A172 (cell line): ENCODE measurements at regions not wholly inside any gene's neighbourhood (a gene's known extent, or its start where the extent isn't known, plus 50 kb on each side); places are given as distances from the start of the nearest gene placed in this dataset.
"Not testable (repeated sequence)": the region's sequence is repeated elsewhere in the genome, so short reads cannot be mapped to it uniquely, and the experiment has no call there.

Experiments
- DNase-seq: peaks from one replicate; pipeline ENCODE4 v3.0.0-alpha.2; 2015; ENCODE audit warnings: low spot score

GRCh38 chr17:33562792-33563191 lies 269.7 kb upstream of the ASIC2 start:
- DNase-seq = no peak

GRCh38 chr17:33564146-33564545 lies 271.1 kb upstream of the ASIC2 start:
- DNase-seq = no peak

DNA sequence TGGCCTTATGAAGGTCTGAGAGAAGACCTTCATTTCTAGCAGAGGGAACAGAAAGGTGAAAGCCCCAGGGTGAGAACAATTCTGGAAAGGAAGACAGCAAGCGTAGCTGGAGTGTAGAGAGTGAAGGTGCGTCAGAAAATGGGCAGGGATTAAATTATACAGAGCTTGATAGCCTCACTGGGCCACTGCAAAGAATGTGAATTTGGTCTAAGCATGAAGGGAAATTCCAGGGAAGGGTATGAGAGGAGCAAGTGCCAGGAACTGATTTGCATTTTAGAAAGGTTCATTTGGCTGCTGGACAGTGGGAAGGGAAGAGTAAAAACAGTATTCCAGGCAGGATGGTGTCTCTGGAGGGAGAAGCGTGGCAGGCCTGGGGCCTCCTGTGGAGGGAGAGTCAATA lies 274.1 kb upstream of the ASIC2 start:
- no peak for DNase-seq

DNA sequence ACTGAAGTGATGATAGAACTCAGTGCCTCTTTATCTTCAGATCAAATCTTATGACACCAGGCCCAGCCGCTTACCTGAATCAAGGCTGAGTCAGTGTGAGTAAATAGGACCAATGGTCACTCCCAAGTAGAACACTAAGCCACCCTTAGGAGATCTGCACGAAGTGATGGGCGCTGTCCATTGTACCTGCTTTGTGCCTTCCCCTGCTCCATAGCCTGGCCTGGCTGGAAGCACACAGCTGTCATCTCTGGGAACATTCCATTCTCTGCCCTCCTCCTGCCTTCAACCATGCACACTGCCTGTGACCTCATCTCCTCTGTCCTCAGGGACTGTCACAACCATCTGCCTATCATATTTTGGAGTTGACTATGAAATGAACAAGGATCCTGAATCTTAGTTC lies 279.5 kb upstream of the ASIC2 start:
- no peak for DNase-seq

- DNase-seq = no peak
These were observed 281.9 kb upstream of the ASIC2 start for GRCh38 chr17:33574942-33575445.

- not testable (repeated sequence) for DNase-seq
These were observed 286.6 kb upstream of the ASIC2 start for GRCh38 chr17:33579740-33580139.

- DNase-seq = no peak
These were observed 287.1 kb upstream of the ASIC2 start for GRCh38 chr17:33580215-33580614.

DNA sequence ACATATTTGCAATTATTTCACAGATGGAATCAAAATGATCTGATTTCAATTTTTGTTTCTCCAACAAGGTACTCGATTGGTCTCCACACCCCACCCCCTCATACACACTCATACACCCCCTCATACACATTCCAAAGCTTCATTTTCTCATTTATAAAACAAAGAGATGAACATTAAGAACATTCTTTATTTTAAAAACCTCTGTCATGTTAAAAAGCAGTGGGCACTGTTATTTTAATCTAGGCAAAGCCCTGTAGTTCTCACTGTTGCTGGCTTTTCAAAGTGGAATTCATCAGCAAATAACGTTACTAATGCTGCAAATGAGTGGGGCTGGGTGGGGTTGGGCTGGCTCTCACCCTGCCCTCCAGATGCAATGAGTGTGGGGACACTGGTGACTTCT lies 289.6 kb upstream of the ASIC2 start:
- DNase-seq = no peak

DNA sequence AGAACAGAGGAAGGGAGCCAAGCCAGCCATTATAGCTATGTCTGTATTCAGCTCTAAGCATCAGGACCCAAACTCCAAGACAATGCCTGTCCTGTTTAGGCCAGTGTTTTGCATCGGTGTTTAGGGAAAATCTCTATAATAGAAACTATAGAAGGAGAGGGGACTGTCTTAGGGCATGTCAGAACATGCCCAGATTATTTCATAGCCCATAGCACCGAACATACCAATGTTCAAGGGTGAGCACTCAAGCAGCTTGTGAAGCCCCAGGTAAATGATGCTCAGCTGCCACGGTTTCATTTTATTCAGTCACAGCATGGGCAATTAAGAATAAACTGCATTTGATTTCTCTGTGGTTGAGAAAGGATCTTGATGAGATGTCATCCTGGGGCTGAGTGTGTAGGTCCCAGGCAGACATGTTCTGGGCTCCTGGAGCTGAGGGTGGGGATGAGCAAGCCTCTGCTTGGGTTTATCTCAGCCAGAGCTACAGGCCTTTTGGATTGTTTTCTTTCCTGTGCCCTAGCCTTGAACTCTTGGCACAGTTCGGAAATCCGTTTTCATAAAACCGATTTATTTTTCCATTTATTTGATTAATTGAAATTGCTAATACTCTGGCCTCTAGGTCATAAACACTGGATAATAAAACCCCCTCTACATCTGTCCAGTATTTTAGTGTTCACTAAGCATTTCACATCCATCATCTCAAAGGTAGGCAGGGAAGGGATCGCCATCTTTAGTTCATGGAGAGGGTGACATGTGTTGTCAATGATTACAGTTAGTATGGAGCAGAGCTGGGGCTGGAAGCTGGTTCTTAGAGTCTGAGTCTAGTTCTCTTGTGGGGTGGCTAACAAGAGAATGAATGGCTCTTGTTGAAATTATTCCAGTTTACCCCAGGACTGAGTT lies 290.7 kb upstream of the ASIC2 start:
- no peak for DNase-seq

DNA sequence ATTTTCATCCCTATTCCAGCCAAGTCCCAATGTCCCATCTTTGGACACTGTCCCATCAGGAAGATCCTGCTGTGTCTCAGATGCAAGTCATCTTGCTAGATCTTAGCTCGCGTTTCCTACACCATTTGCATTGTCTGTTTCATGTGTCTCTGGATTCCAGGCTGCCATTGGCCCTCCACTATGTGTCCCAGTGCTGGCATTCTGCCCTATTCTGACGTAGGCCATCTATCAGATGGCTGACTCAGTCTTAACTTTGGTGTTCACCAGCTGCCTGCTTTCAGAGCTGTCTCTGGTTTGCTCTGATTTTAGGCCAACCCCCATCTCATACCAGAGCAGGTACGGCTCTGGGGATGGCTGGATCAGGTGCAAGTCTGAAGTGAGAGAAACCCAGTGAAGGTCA lies 300.9 kb upstream of the ASIC2 start:
- DNase-seq = no peak

DNA sequence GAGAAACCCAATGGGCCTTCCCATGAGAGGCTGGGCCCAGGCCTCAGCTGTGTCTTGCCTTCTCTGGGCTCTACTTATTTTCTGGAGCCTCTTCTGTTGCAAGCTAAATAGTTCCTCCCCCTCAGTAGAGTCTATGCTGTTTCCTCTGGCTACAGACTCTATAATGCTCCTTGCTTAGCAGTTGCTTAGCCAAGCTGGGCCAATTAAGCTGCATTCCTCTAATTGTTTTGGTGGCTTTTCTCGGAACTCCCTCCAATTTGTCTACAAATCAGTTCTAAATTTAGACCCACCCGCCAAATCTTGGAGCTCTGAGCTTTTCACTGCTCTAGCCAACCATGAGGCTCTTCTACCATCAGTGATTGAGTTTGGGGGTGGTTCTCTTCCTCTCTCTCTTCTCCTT lies 302.7 kb upstream of the ASIC2 start:
- DNase-seq = no peak

GRCh38 chr17:33596899-33597298 lies 303.8 kb upstream of the ASIC2 start:
- no peak for DNase-seq

DNA sequence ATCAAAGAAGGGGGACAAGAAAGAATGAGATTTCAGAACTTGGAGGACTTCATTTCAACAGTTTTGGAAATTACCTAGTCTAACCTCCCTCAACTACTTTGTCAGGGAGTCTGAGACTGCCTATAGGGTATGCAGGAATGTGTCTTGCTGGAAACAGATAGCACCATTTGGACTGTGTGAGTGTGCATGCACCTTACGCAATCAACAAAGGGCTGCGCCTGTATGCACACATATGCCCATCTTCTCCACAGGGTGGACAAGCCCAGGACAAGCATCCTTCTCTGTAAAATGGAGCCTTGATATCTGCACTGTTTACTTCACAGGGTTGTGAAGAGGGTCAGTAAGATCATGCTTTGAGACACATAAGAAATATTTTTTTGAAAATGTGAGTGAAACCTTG lies 305.7 kb upstream of the ASIC2 start:
- no peak for DNase-seq

GRCh38 chr17:33602981-33603380 lies 309.9 kb upstream of the ASIC2 start:
- no peak for DNase-seq

- DNase-seq = no peak
These were observed 310.7 kb upstream of the ASIC2 start for GRCh38 chr17:33603789-33604188.

DNA sequence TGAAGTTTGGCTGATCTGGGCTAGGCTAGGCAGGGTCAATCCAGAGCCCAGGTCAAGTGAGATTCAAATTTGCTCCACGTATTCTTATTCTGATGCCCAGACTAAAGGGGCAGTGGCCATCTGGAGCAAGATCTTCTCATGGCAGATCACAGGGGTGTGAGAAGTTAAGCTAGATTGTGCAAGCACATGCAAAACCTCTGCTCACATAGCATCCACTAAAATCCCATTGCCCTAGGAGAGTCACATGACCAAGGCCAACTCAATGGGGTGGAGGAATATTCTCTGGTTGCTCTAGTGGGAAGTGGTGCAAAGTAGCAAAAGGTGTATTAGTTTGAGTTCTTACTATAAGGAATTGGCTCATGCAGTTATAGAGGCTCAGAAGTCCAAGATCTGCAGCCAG lies 318.4 kb upstream of the ASIC2 start:
- DNase-seq = no peak

- no peak for DNase-seq
These were observed 322.8 kb upstream of the ASIC2 start for GRCh38 chr17:33615861-33616260.

GRCh38 chr17:33623841-33624240 lies 330.7 kb upstream of the ASIC2 start:
- DNase-seq = no peak

DNA sequence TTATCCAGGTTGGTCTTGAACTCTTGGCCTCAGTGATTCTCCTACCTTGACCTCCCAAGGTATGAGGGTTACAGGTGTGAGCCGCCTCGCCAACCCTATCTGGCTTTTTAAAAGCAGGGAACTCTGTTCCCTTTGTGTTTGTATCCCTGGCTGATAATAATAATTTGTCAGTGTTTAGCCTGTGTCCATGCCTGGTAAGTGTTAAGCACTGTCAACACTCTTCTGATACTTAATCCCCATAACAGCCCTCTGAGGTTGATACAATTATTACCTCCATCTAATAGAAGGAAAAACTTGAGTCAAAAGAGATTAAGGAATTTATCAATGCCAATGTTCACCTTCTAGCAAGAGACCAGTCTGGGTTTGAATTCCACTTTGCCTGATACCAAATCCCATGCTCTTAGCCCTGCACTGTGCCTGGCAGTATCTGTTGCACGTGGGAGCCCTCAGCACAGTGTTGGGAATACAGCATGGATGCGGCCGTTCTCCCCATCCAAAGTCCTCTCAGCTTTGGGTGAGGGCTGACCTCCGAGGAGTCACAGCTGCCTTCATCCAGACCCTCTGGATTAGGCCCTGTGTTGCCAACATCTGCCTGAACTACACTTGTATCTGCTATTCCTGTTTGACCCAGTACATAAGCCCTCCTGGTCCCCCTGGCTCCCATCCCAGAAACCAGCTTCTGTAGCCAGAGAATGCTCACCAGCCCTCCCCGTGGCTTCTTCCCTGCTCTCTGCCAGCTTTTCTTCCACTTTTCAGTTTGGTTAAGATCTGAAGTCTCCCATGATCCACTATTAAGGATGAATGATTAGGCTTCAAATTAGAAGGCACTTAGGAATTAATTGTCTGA lies 335.6 kb upstream of the ASIC2 start:
- no peak for DNase-seq

DNA sequence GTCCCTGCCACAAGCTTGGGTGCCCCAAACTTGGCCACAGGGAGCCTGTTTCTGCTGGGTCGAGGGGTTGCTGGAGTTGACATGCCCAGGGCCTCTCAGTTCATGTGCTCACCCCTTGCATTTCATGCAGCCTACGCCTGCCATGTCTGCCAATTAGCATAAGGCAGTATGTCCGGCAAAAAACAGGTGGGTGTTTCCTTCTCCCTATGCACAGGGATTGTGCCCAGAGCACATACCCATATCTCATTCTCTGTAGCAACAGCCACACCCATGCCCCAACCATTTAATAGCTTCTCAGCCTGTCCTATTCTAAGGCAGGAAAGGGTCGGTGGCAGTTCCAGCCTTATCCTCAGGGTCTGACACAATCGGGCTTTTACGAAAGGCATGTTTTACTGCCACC lies 340.4 kb upstream of the ASIC2 start:
- DNase-seq = no peak

- DNase-seq = no peak
These were observed 344.4 kb upstream of the ASIC2 start for GRCh38 chr17:33637534-33637933.

DNA sequence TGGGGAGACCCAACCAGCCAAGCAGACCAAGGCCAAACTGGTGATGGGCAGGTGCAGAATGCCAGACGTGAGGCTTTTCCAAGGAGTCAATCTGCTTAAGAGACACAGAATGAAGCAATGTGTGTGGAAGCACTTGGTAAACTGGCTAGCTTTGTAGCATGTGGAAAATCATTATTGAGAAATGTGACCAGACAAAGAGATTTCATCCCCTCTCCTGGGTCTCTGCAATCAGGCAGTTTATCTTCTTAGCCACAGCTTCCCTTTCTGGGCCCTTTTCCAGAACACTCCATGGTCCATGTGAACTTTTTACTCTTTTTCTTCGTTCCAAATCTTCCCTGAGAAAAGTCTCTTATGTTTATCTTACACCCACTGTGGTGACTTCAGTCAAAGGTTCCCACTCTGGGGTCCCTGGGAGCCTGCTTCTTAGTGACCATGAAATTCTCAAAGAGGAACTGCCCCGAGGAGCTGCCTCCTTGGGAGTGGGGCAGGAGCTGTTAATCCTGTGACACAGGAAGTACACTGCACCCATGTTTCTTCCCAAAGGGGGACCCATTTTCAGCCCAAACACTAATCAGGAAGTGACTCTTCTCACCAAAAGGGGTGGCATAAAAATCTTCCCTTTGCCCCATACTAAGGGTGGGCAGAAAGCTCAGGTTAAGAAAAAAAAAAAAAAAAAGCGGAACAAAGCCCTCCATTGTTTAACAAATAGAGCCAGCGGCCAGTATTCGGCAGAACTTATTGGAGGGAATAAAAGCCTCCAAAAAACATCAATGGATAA lies 346.2 kb upstream of the ASIC2 start:
- no peak for DNase-seq
